Stomach (tissue), 4 donors: ENCODE measurements at regions not wholly inside any gene's neighbourhood (a gene's known extent, or its start where the extent isn't known, plus 50 kb on each side); places are given as distances from the start of the nearest gene placed in this dataset.

Experiments
- CTCF ChIP-seq, 7 experiments: fragments of 450-650 bp in 4 of 7; fragments of 200-600 bp in 3 of 7; sonication (generic) in 3 of 7; IDR thresholded peaks; one replicate each; pipeline ENCODE4 v1.5.1; 2016 to 2019; ENCODE audit warnings: antibody characterized with exemption in 7 of 7, control low read depth in 2 of 7, mild to moderate bottlenecking in 1 of 7
- EP300 ChIP-seq: sonication (generic); formaldehyde crosslinking; IDR thresholded peaks from one replicate; pipeline ENCODE4 v1.6.1; 2017; ENCODE audit warnings: antibody characterized with exemption
- POLR2A ChIP-seq, 4 donors: fragments of 450-650 bp; IDR thresholded peaks; one replicate each; pipeline ENCODE4 v1.6.1; 2016; ENCODE audit warnings: antibody characterized with exemption in 4 of 4, control low read depth in 2 of 4, mild to moderate bottlenecking in 1 of 4, moderate library complexity in 1 of 4

- TF ChIP-seq POLR2A (IDR thresholded peaks at IDR 0.05) (no peak), CTCF (IDR thresholded peaks at IDR 0.05) (no peak), EP300 (no peak)
Observed at GRCh38 chr1:14253676-14254075, 344.8 kb upstream of the KAZN start.
